ENCODE measurements at regions not wholly inside any gene's neighbourhood (a gene's known extent, or its start where the extent isn't known, plus 50 kb on each side); places are given as distances from the start of the nearest gene placed in this dataset.

GRCh38 chr6:120871416-120872261, 462.6 kb downstream of the TBC1D32 start:
- TF ChIP-seq CTCF (IDR thresholded peaks at IDR 0.05; ENCODE audit: insufficient read depth, low read length, missing control alignments), result no peak
- CTCF ChIA-PET, result no interaction called here
- POLR2A ChIA-PET, result no interaction called here
- DNase-seq (ENCODE audit: low read depth, low spot score), result no peak
- no peak overlapping the region for H3K4me3 ChIP-seq (ENCODE audit: low read depth, low read length)

GRCh38 chr6:120869397-120869796, 464.9 kb downstream of the TBC1D32 start:
- H3K4me3 ChIP-seq (ENCODE audit: low read depth, low read length), result no peak overlapping the region
- ChIA-PET CTCF (no interaction called here), POLR2A (no interaction called here)
- TF ChIP-seq CTCF (IDR thresholded peaks at IDR 0.05; ENCODE audit: insufficient read depth, low read length, missing control alignments), result no peak
- no peak for DNase-seq (ENCODE audit: low read depth, low spot score)

- ChIA-PET CTCF (no interaction called here), POLR2A (no interaction called here)
- DNase-seq (ENCODE audit: low read depth, low spot score), result no peak
- no peak overlapping the region for H3K4me3 ChIP-seq (ENCODE audit: low read depth, low read length)
- TF ChIP-seq CTCF (IDR thresholded peaks at IDR 0.05; ENCODE audit: insufficient read depth, low read length, missing control alignments), result no peak
Measured at GRCh38 chr6:120857422-120857821, 476.9 kb downstream of the TBC1D32 start.

GRCh38 chr6:120854583-120854982, 479.7 kb downstream of the TBC1D32 start:
- no peak for TF ChIP-seq CTCF (IDR thresholded peaks at IDR 0.05; ENCODE audit: insufficient read depth, low read length, missing control alignments)
- no peak overlapping the region for H3K4me3 ChIP-seq (ENCODE audit: low read depth, low read length)
- ChIA-PET POLR2A (no interaction called here), CTCF (no interaction called here)
- no peak for DNase-seq (ENCODE audit: low read depth, low spot score)

GRCh38 chr6:120853489-120853888, 480.8 kb downstream of the TBC1D32 start:
- DNase-seq (ENCODE audit: low read depth, low spot score), result no peak
- ChIA-PET CTCF (no interaction called here), POLR2A (no interaction called here)
- no peak overlapping the region for H3K4me3 ChIP-seq (ENCODE audit: low read depth, low read length)
- no peak for TF ChIP-seq CTCF (IDR thresholded peaks at IDR 0.05; ENCODE audit: insufficient read depth, low read length, missing control alignments)

- no peak overlapping the region for H3K4me3 ChIP-seq (ENCODE audit: low read depth, low read length)
- ChIA-PET CTCF (no interaction called here), POLR2A (no interaction called here)
- TF ChIP-seq CTCF (IDR thresholded peaks at IDR 0.05; ENCODE audit: insufficient read depth, low read length, missing control alignments), result no peak
- no peak for DNase-seq (ENCODE audit: low read depth, low spot score)
Measured at GRCh38 chr6:120852293-120852849, 481.9 kb downstream of the TBC1D32 start.

Data from AG04449 (cell line).